Adrenal gland (tissue), 9 donors: ENCODE measurements at regions not wholly inside any gene's neighbourhood (a gene's known extent, or its start where the extent isn't known, plus 50 kb on each side); places are given as distances from the start of the nearest gene placed in this dataset.

Experiments
- DNase-seq, 7 donors: peaks; one replicate each; pipeline ENCODE4 v3.0.0-alpha.2; 2019 to 2020
- H3K27ac ChIP-seq, 5 donors: fragments of 200-600 bp; sonication (generic) in 4 of 5; 1 replicate in 3 of 5; 2 replicates in 2 of 5; pipeline versions ENCODE4 v1.5.1 to v1.8.0; 2016 to 2020; ENCODE audit warnings: mild to moderate bottlenecking in 1 of 5
- H3K27me3 ChIP-seq: fragments of 200-600 bp; 2 replicates; pipeline ENCODE4 v1.8.0; 2021
- H3K36me3 ChIP-seq, 2 donors: fragments of 200-600 bp; replicated peaks in 1 of 2; 1 replicate in 1 of 2; 2 replicates in 1 of 2; pipeline versions ENCODE4 v1.5.1 to v1.8.0; 2018 to 2022
- H3K4me1 ChIP-seq, 2 donors: fragments of 200-600 bp; replicated peaks in 1 of 2; 1 replicate in 1 of 2; 2 replicates in 1 of 2; pipeline versions ENCODE4 v1.5.1 to v1.8.0; 2018 to 2021
- H3K4me3 ChIP-seq, 4 donors: fragments of 200-600 bp; sonication (generic) in 3 of 4; one replicate each; pipeline ENCODE4 v1.5.1; 2016 to 2018
- H3K9me3 ChIP-seq, 3 donors: fragments of 200-600 bp; sonication (generic) in 1 of 3; replicated peaks in 1 of 3; 1 replicate in 2 of 3; 2 replicates in 1 of 3; pipeline versions ENCODE4 v1.5.1 to v1.8.0; 2016 to 2021
- CTCF ChIP-seq, 6 experiments: fragments of 450-650 bp in 4 of 6; fragments of 200-600 bp in 2 of 6; sonication (generic) in 1 of 6; IDR thresholded peaks; 1 replicate in 5 of 6; 2 replicates in 1 of 6; pipeline versions ENCODE4 v1.5.1 to v1.8.0; 2016 to 2021; ENCODE audit warnings: antibody characterized with exemption in 6 of 6, mild to moderate bottlenecking in 2 of 6, moderate library complexity in 1 of 6
- POLR2A ChIP-seq, 2 donors: fragments of 450-650 bp; IDR thresholded peaks; one replicate each; pipeline ENCODE4 v1.6.1; 2017; ENCODE audit warnings: antibody characterized with exemption in 2 of 2, mild to moderate bottlenecking in 2 of 2, moderate library complexity in 1 of 2
- WGBS, 4 donors: extraction: QIAGEN DNeasy Blood & Tissue Kit in 2 of 4; methylation state at CpG; one replicate each; pipeline versions ENCODE4 v1.1.5 to v1.1.7; 2013 to 2017; 5-methylcytosine and 5-hydroxymethylcytosine counted together
- intact Hi-C, 2 donors: fragments of 100-400 bp; cut with DNase I; formaldehyde crosslinking; loops; one replicate each; pipeline versions ENCODE4 v1.14.1 to v1.15.0; 2022 to 2023
- donor health status: healthy with polysubstance abuse.
- donor health status: Bipolar disorder and iron deficiency.
- donor health status: DM: yes; HTN: yes; CAD: no.
- donor health status: DM: no; HTN: no; CAD: no.
- donor health status: DM: no; HTN: no; CAD: no.

DNA sequence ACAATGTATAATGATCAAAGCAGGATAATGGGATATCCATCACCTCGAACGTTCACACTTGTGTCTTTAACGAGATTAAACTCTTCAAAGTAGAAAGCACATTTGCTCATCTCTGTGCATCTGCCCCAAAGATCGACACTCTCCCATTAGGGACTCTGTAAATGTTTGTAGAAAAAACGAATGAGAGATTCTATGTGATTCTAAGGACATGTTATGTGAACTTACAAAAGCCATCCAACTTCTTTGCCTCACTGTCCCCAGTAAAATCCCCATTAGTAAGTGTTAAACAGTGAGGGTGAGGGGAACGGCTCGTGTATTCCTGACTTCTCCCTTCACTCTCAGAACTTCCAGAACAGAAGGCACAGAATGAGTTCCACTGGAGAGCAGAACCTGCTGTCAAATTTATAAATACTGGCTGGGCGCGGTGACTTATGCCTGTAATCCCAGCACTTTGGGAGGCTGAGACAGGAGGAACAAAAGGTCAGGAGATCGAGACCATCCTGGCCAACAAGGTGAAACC lies 134.1 kb downstream of the WSCD1 start:
- TF ChIP-seq CTCF (IDR thresholded peaks at IDR 0.05) (no peak), POLR2A (IDR thresholded peaks at IDR 0.05) (no peak)
- Histone ChIP-seq H3K4me3 (no peak overlapping the region), H3K27me3 (peaks cover 4% of the 10 kb centered on the region), H3K9me3 (no peaks in the 10 kb centered on the region), H3K27ac (peak overlapping the region in 1 of 5 donors; percentile 4), H3K36me3 (no peaks in the 10 kb centered on the region), H3K4me1 (no peaks in the 10 kb centered on the region)
- intact Hi-C loops = no loop called here
- no peak for DNase-seq
- WGBS, 4 donors = 61 to 71% (median 69%) methylated on average over 10 of the region's 10 CpGs

DNA sequence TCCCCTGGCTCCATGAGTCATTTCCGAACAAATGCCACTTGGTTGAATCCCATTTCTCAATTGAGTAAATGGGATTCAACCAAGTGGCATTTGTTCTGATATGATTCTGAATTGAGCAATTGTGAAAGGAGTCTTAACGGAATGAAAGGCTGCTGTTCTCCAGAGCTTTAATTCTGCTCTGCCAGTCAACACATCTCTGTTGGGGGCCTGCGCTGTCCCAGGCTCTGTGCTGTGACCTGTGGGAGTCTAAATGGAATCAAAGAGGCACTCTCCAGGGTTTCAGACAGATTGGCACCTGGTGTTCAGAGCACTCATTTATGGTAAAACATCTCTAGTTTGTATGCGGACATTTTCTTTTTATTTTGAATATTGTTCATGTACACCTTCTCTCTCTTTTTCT lies 126.2 kb downstream of the WSCD1 start:
- Histone ChIP-seq H3K27me3 (peaks cover 6% of the 10 kb centered on the region), H3K9me3 (no peaks in the 10 kb centered on the region), H3K36me3 (no peaks in the 10 kb centered on the region), H3K4me3 (no peak overlapping the region), H3K4me1 (no peaks in the 10 kb centered on the region), H3K27ac (no peak overlapping the region)
- intact Hi-C loops = no loop called here
- DNase-seq = no peak
- WGBS, 4 donors = 84 to 90% (median 86%) methylated on average over 4 of the region's 4 CpGs
- TF ChIP-seq POLR2A (IDR thresholded peaks at IDR 0.05) = no peak
- TF ChIP-seq CTCF (IDR thresholded peaks at IDR 0.05) = no peak

- Histone ChIP-seq H3K9me3 (no peaks in the 10 kb centered on the region), H3K27ac (no peak overlapping the region), H3K36me3 (no peaks in the 10 kb centered on the region), H3K4me1 (no peaks in the 10 kb centered on the region), H3K4me3 (no peak overlapping the region), H3K27me3 (peaks cover 6% of the 10 kb centered on the region)
- WGBS, 4 donors = 5 to 32% (median 30%) methylated on average over 1 of the region's 1 CpG
- intact Hi-C loops = no loop called here
- TF ChIP-seq CTCF (IDR thresholded peaks at IDR 0.05) (no peak), POLR2A (IDR thresholded peaks at IDR 0.05) (no peak)
- no peak for DNase-seq
Measured at GRCh38 chr17:6195123-6195522, 124.9 kb downstream of the WSCD1 start.

GRCh38 chr17:6191405-6192324 lies 121.5 kb downstream of the WSCD1 start:
- Histone ChIP-seq H3K27me3 (no peaks in the 10 kb centered on the region), H3K27ac (no peak overlapping the region), H3K4me1 (no peaks in the 10 kb centered on the region), H3K9me3 (no peaks in the 10 kb centered on the region), H3K4me3 (no peak overlapping the region), H3K36me3 (no peaks in the 10 kb centered on the region)
- DNase-seq = peak in 1 of 7 donors; percentile 17
- TF ChIP-seq CTCF (IDR thresholded peaks at IDR 0.05) (no peak), POLR2A (IDR thresholded peaks at IDR 0.05) (no peak)
- intact Hi-C loops = no loop called here
- WGBS, 4 donors = 67 to 76% (median 70%) methylated on average over 18 of the region's 18 CpGs
